ENCODE measurements at regions not wholly inside any gene's neighbourhood (a gene's known extent, or its start where the extent isn't known, plus 50 kb on each side); places are given as distances from the start of the nearest gene placed in this dataset.

DNA sequence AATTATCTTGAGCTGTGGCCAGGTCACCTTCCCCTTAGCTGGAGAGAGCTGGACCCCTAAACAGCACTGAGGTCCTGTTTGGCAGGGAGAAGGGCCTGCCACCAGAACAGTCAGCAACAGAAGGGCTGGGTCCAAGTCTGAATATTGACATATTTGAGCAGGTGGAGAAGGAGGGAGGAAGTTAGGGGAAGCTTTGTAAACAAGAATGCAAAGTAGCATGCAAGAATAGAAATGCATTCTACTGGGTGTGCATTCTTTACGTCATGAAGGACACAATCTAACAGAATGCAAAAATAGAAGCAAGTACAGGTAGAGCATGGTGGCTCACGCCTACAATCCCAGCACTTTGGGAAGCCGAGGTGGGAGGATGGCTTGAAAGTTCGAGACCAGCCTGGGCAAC is 100.5 kb downstream of the QRSL1 start:
- no peak for TF ChIP-seq POLR2A (IDR thresholded peaks at IDR 0.05)
- TF ChIP-seq, protein P1, sequence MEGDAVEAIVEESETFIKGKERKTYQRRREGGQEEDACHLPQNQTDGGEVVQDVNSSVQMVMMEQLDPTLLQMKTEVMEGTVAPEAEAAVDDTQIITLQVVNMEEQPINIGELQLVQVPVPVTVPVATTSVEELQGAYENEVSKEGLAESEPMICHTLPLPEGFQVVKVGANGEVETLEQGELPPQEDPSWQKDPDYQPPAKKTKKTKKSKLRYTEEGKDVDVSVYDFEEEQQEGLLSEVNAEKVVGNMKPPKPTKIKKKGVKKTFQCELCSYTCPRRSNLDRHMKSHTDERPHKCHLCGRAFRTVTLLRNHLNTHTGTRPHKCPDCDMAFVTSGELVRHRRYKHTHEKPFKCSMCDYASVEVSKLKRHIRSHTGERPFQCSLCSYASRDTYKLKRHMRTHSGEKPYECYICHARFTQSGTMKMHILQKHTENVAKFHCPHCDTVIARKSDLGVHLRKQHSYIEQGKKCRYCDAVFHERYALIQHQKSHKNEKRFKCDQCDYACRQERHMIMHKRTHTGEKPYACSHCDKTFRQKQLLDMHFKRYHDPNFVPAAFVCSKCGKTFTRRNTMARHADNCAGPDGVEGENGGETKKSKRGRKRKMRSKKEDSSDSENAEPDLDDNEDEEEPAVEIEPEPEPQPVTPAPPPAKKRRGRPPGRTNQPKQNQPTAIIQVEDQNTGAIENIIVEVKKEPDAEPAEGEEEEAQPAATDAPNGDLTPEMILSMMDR (IDR thresholded peaks at IDR 0.05), result no peak

All from lower leg skin (tissue), 3 donors.